ENCODE measurements at regions not wholly inside any gene's neighbourhood (a gene's known extent, or its start where the extent isn't known, plus 50 kb on each side); places are given as distances from the start of the nearest gene placed in this dataset.

- no peak overlapping the region for H3K4me3 ChIP-seq
- no peaks in the 10 kb centered on the region for H3K27me3 ChIP-seq
- H3K27ac ChIP-seq: no peak overlapping the region
- H3K36me3 ChIP-seq: no peaks in the 10 kb centered on the region
- no peak for ATAC-seq
- intact Hi-C loops (cut with DNase I): loop anchor here in 4 of 10 donors (5.0 to 10.0 kb wide), 2 partner anchors 785 to 787 kb away; no protein-coding TSS in a partner anchor
- no peak for TF ChIP-seq POLR2A (IDR thresholded peaks at IDR 0.05)
- TF ChIP-seq CTCF (IDR thresholded peaks at IDR 0.05): no peak
- WGBS, 4 donors: 60 to 73% (median 63%) methylated on average over 7 of the region's 7 CpGs
- no peak for DNase-seq
- no peaks in the 10 kb centered on the region for H3K9me3 ChIP-seq
- no peaks in the 10 kb centered on the region for H3K4me1 ChIP-seq
Measured at GRCh38 chr13:107370015-107370785, 802.3 kb upstream of the ARGLU1 start.

DNA sequence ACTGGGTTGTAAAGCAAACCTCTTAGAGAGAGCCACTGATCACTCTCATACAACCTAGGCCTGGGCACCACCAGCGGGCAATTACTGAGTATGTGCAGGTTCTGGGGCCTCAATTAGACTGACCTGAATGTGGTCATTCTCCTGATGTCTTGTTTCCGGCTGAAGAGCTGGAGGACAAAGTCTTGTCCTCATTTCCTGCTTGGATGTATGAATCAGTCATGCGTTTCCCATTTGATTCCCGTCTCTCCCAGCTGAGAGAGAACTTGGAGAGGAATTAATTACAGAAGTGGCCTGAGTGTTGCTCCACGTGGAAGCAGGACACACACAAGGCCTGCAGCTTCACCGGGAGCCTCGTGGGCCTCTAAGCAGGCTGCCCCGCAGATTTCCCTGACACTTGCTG is 799.3 kb upstream of the ARGLU1 start:
- 47 to 70% (median 60%) methylated on average over 8 of the region's 8 CpGs for WGBS, 4 donors
- TF ChIP-seq CTCF (IDR thresholded peaks at IDR 0.05): no peak
- TF ChIP-seq POLR2A (IDR thresholded peaks at IDR 0.05): no peak
- intact Hi-C loops (cut with DNase I): loop anchor here in 1 of 10 donors (10.0 kb wide), 1 partner anchor 288 kb away; no protein-coding TSS in a partner anchor
- Histone ChIP-seq H3K36me3 (no peaks in the 10 kb centered on the region), H3K27ac (no peak overlapping the region), H3K4me3 (no peak overlapping the region), H3K4me1 (no peaks in the 10 kb centered on the region), H3K27me3 (no peaks in the 10 kb centered on the region), H3K9me3 (no peaks in the 10 kb centered on the region)
- DNase-seq: no peak
- ATAC-seq: no peak

DNA sequence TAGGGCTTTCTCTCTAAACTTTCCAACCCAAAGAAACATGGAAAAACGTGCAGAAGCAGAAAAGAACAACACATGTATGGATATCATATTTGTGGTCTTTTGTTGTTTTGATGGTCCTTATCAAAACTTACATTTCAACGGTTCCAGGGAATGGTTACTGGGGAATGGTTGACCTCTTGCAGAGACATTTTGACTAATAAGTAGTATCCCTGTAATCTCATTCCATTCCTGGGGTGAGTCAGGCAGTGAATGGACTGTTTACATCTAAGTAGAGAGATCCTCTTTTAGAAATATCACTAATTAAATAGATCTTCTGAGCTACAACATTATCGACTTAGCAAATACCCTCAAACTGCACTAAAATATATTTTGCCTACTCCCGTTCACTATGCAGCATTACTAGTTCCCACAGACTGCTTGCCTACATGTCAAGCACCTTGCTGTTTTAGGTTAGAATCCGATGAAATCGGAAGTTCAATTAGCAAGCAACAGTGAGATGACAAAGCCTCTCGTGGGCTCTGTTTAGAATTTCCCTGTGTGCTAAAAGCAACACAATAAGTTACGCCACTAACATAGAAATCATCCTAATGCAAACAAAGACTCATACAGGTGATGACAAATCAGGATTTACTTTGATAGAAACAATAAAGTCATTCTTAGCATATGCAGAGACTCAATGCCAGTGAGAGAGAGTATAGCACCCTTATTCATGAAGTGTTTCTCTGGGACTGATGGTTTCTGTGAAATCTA is 797.7 kb upstream of the ARGLU1 start:
- TF ChIP-seq POLR2A (IDR thresholded peaks at IDR 0.05): no peak
- no peak for TF ChIP-seq CTCF (IDR thresholded peaks at IDR 0.05)
- no peak for DNase-seq
- WGBS, 4 donors: 70 to 72% (median 71%) methylated on average over 8 of the region's 8 CpGs
- Histone ChIP-seq H3K4me1 (no peaks in the 10 kb centered on the region), H3K27me3 (no peaks in the 10 kb centered on the region), H3K27ac (no peak overlapping the region), H3K9me3 (no peaks in the 10 kb centered on the region), H3K36me3 (no peaks in the 10 kb centered on the region), H3K4me3 (no peak overlapping the region)
- intact Hi-C loops (cut with DNase I): loop anchor here in 1 of 10 donors (10.0 kb wide), 1 partner anchor 289 kb away; no protein-coding TSS in a partner anchor
- ATAC-seq: no peak

GRCh38 chr13:107364658-107365057 is 796.7 kb upstream of the ARGLU1 start:
- no peaks in the 10 kb centered on the region for H3K9me3 ChIP-seq
- H3K4me3 ChIP-seq: no peak overlapping the region
- 53 to 79% (median 61%) methylated on average over 1 of the region's 1 CpG for WGBS, 4 donors
- H3K27ac ChIP-seq: no peak overlapping the region
- DNase-seq (no peak), ATAC-seq (no peak)
- intact Hi-C loops (cut with DNase I): loop anchor here in 1 of 10 donors (10.0 kb wide), 1 partner anchor 290 kb away; no protein-coding TSS in a partner anchor
- TF ChIP-seq POLR2A (IDR thresholded peaks at IDR 0.05): no peak
- no peak for TF ChIP-seq CTCF (IDR thresholded peaks at IDR 0.05)
- H3K27me3 ChIP-seq: no peaks in the 10 kb centered on the region
- no peaks in the 10 kb centered on the region for H3K4me1 ChIP-seq
- H3K36me3 ChIP-seq: no peaks in the 10 kb centered on the region
